AG09309 (cell line): ENCODE measurements at regions not wholly inside any gene's neighbourhood (a gene's known extent, or its start where the extent isn't known, plus 50 kb on each side); places are given as distances from the start of the nearest gene placed in this dataset.

ENCODE experiments used
- DNase-seq: peaks from one replicate; pipeline ENCODE4 v3.0.0-alpha.2; 2010; ENCODE audit warnings: low read depth
- H3K4me3 ChIP-seq: 2 replicates; pipeline ENCODE4 v1.5.1; 2011; ENCODE audit warnings: mild to moderate bottlenecking, low read depth, low read length, moderate library complexity; ENCODE audit not compliant: control insufficient read depth
- CTCF ChIP-seq: IDR thresholded peaks from 2 replicates; pipeline ENCODE4 v1.5.1; 2011; ENCODE audit warnings: mild to moderate bottlenecking, low read depth, low read length, inconsistent platforms; ENCODE audit not compliant: insufficient read depth, control insufficient read depth; ENCODE audit errors: missing control alignments

GRCh38 chr6:134866563-134866962 lies 83.3 kb downstream of the ALDH8A1 start:
- no peak overlapping the region for H3K4me3 ChIP-seq
- DNase-seq = no peak
- TF ChIP-seq CTCF = no peak

GRCh38 chr6:134864558-134864957 lies 85.3 kb downstream of the ALDH8A1 start:
- no peak for DNase-seq
- no peak overlapping the region for H3K4me3 ChIP-seq
- TF ChIP-seq CTCF = no peak

- no peak for TF ChIP-seq CTCF
- no peak for DNase-seq
- H3K4me3 ChIP-seq = no peak overlapping the region
Measured at GRCh38 chr6:134863763-134864510, 86.0 kb downstream of the ALDH8A1 start.

GRCh38 chr6:134854366-134854765 lies 95.5 kb downstream of the ALDH8A1 start:
- no peak for TF ChIP-seq CTCF
- no peak for DNase-seq
- H3K4me3 ChIP-seq = no peak overlapping the region

GRCh38 chr6:134853111-134854055 lies 96.5 kb downstream of the ALDH8A1 start:
- DNase-seq = no peak
- no peak overlapping the region for H3K4me3 ChIP-seq
- TF ChIP-seq CTCF = no peak

- no peak for TF ChIP-seq CTCF
- no peak for DNase-seq
- H3K4me3 ChIP-seq = no peak overlapping the region
Measured at GRCh38 chr6:134851548-134851947, 98.4 kb downstream of the ALDH8A1 start.
